ENCODE measurements at regions not wholly inside any gene's neighbourhood (a gene's known extent, or its start where the extent isn't known, plus 50 kb on each side); places are given as distances from the start of the nearest gene placed in this dataset.

GRCh38 chr3:14267976-14268375, 89.4 kb downstream of the LSM3 start:
- TF ChIP-seq POLR2AphosphoS5 (IDR thresholded peaks at IDR 0.05) (no peak), CTCF (IDR thresholded peaks at IDR 0.05) (no peak), EP300 (IDR thresholded peaks at IDR 0.05) (no peak), POLR2A (IDR thresholded peaks at IDR 0.05) (no peak)
